ENCODE measurements at regions not wholly inside any gene's neighbourhood (a gene's known extent, or its start where the extent isn't known, plus 50 kb on each side); places are given as distances from the start of the nearest gene placed in this dataset.
A peak's percentile ranks its signal among the peaks of the same experiment; 100 is the strongest.

- no peak for DNase-seq
- no peaks in the 10 kb centered on the region for H3K36me3 ChIP-seq (replicated peaks; ENCODE audit: control insufficient read depth, insufficient read depth, low read length)
- no peaks in the 10 kb centered on the region for H3K27me3 ChIP-seq (ENCODE audit: control insufficient read depth, insufficient read depth, low read length)
- H3K4me3 ChIP-seq (ENCODE audit: insufficient read depth, low read depth, low read length) = no peak overlapping the region
Measured at GRCh38 chr13:93140912-93141311, 85.7 kb upstream of the GPC6 start.

DNA sequence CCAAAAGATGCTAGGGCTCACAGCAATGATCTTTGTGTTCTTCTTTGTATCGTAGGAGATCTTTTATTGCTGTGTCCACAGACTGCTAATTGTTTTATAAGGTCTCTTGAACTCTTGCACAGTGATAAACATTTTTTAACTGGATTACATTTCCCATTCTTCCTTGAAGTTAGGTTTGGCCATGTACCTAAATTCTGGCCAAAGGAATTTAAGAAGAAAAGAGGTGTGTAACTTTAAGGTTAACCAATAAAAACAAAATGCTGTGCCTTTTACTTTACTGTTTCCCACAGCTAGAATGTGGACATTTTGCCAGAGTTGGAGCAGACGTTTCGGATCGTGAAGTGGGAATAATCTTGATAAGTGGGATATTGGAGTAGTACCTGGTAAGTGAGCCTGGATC lies 82.6 kb upstream of the GPC6 start:
- Histone ChIP-seq H3K36me3 (replicated peaks; ENCODE audit: control insufficient read depth, insufficient read depth, low read length) (no peaks in the 10 kb centered on the region), H3K27me3 (ENCODE audit: control insufficient read depth, insufficient read depth, low read length) (no peaks in the 10 kb centered on the region), H3K4me3 (ENCODE audit: insufficient read depth, low read depth, low read length) (no peak overlapping the region)
- DNase-seq = no peak

GRCh38 chr13:93145199-93145598 lies 81.4 kb upstream of the GPC6 start:
- no peak for DNase-seq
- Histone ChIP-seq H3K4me3 (ENCODE audit: insufficient read depth, low read depth, low read length) (no peak overlapping the region), H3K27me3 (ENCODE audit: control insufficient read depth, insufficient read depth, low read length) (no peaks in the 10 kb centered on the region), H3K36me3 (replicated peaks; ENCODE audit: control insufficient read depth, insufficient read depth, low read length) (no peaks in the 10 kb centered on the region)

- H3K27me3 ChIP-seq (ENCODE audit: control insufficient read depth, insufficient read depth, low read length) = no peaks in the 10 kb centered on the region
- DNase-seq = no peak
- no peak overlapping the region for H3K4me3 ChIP-seq (ENCODE audit: insufficient read depth, low read depth, low read length)
- no peaks in the 10 kb centered on the region for H3K36me3 ChIP-seq (replicated peaks; ENCODE audit: control insufficient read depth, insufficient read depth, low read length)
Measured at GRCh38 chr13:93146584-93147297, 79.9 kb upstream of the GPC6 start.

DNA sequence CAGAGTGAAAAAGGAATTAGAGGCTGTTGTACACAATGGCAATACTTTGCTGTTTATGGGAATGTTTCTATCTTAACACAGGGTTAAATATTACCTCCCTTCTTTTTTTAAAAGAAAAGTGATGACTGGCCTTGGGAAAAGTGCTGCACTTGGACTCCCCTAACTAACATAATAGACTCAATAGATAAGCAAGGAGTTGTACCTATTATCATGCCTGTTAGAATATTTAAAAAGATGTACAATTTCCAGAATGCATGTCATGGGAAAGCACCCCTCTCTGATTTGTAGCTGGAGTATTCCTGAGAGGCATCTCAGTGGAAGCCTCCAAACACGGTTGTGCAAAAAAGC lies 79.3 kb upstream of the GPC6 start:
- Histone ChIP-seq H3K36me3 (replicated peaks; ENCODE audit: control insufficient read depth, insufficient read depth, low read length) (no peaks in the 10 kb centered on the region), H3K4me3 (ENCODE audit: insufficient read depth, low read depth, low read length) (no peak overlapping the region), H3K27me3 (ENCODE audit: control insufficient read depth, insufficient read depth, low read length) (no peaks in the 10 kb centered on the region)
- no peak for DNase-seq

DNA sequence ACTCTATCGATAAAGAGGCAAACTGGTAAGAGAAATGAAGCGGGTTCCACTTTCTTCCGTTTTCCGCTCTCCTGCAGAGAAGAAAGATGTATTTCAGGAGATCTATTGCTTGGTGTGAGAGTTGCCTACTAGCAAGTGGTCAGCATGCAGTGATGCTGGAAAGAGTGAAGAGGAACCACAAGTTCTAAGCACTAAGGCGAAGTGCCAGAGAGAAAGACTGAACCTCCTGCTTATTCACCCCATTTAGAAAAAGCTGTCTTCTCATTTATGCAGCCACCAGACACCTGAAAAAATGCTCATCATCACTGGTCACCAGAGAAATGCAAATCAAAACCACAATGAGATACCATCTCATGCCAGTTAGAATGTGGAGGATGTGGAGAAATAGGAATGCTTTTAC lies 78.7 kb upstream of the GPC6 start:
- no peaks in the 10 kb centered on the region for H3K36me3 ChIP-seq (replicated peaks; ENCODE audit: control insufficient read depth, insufficient read depth, low read length)

DNA sequence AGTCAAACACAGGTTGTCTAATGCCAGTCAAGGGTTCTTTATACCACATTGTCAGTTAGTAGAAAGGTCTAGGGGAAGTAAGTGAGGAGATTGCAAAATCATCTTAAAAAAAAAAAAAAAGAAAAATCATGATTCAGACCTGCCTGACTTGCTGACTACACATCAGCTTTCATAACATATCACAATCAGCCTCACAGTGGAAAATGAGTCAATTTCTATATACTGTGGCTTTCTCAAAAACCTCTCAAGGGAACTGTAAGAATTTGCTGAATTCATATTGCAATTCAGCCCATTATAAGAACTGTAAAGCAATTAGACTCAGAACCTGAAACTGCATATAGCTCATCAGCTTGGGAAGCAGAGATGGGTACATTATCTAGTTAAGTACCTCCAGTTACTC lies 75.3 kb upstream of the GPC6 start:
- no peak for DNase-seq
- no peak overlapping the region for H3K4me3 ChIP-seq (ENCODE audit: insufficient read depth, low read depth, low read length)
- no peaks in the 10 kb centered on the region for H3K27me3 ChIP-seq (ENCODE audit: control insufficient read depth, insufficient read depth, low read length)
- no peaks in the 10 kb centered on the region for H3K36me3 ChIP-seq (replicated peaks; ENCODE audit: control insufficient read depth, insufficient read depth, low read length)

More for the DNA sequence above, 78.7 kb upstream of the GPC6 start:
- Histone ChIP-seq H3K4me3 (ENCODE audit: insufficient read depth, low read depth, low read length) (no peak overlapping the region), H3K27me3 (ENCODE audit: control insufficient read depth, insufficient read depth, low read length) (no peaks in the 10 kb centered on the region)
- DNase-seq = no peak

- Histone ChIP-seq H3K36me3 (replicated peaks; ENCODE audit: control insufficient read depth, insufficient read depth, low read length) (no peaks in the 10 kb centered on the region), H3K27me3 (ENCODE audit: control insufficient read depth, insufficient read depth, low read length) (no peaks in the 10 kb centered on the region), H3K4me3 (ENCODE audit: insufficient read depth, low read depth, low read length) (no peak overlapping the region)
- DNase-seq = no peak
Measured at GRCh38 chr13:93158565-93158964, 68.0 kb upstream of the GPC6 start.

DNA sequence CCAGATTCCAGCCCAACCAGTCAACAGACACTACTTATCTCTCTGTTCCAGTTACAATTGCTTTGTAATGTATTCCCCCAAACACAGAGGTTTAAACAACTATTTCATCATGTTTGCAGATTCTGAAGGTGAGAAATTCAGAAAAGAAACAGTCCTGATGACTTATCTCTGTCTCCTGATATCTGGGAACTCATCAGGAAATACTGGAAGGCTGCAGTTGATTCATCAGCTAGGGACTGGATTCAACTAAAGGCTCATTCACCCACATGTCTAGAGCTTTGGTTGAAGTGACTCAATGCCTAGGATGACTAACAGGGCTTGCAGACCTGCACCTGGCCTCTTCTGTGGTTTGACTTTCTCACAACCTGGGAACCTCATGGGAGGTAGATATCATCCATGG lies 56.6 kb upstream of the GPC6 start:
- Histone ChIP-seq H3K27me3 (ENCODE audit: control insufficient read depth, insufficient read depth, low read length) (no peaks in the 10 kb centered on the region), H3K36me3 (replicated peaks; ENCODE audit: control insufficient read depth, insufficient read depth, low read length) (no peaks in the 10 kb centered on the region), H3K4me3 (ENCODE audit: insufficient read depth, low read depth, low read length) (no peak overlapping the region)
- no peak for DNase-seq

DNA sequence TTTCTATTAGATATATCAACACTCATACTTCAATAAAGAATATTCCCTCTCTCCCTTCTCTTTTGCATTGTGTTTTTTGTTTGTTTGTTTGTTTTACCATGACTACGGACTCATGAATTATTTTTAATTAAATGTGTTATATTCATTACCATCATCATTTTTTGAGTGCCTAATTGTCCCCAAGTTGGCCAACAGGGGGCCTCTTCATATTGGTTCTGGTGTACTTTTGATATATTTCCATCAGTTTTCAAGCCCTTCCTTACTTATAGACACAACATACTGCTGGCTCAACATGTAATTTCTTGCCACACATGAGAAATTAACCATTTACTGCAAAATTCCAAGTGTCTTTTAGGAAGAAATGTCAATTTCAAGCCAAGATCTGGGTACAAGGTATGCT lies 54.5 kb upstream of the GPC6 start:
- Histone ChIP-seq H3K4me3 (ENCODE audit: insufficient read depth, low read depth, low read length) (no peak overlapping the region), H3K36me3 (replicated peaks; ENCODE audit: control insufficient read depth, insufficient read depth, low read length) (no peaks in the 10 kb centered on the region), H3K27me3 (ENCODE audit: control insufficient read depth, insufficient read depth, low read length) (no peaks in the 10 kb centered on the region)
- DNase-seq = peak; percentile 8

DNA sequence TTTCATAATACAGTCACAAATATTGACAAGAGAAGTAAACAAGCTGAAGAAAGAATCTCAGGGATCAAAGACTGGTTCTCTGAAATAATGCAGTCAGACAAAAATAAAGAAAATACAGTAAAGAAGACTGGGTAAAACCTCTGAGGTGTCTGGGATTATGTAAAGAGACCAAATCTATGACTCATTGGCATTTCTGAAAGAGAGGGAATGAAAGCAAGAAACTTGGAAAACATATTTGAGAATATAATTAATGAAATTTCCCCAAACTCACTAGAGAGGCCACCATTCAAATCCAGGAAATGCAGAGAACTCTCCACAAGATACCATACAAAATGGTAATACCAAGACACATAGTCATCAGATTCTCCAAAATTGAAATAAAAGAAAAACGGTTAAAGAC lies 53.0 kb upstream of the GPC6 start:
- Histone ChIP-seq H3K27me3 (ENCODE audit: control insufficient read depth, insufficient read depth, low read length) (no peaks in the 10 kb centered on the region), H3K4me3 (ENCODE audit: insufficient read depth, low read depth, low read length) (no peak overlapping the region), H3K36me3 (replicated peaks; ENCODE audit: control insufficient read depth, insufficient read depth, low read length) (no peaks in the 10 kb centered on the region)
- no peak for DNase-seq

DNA sequence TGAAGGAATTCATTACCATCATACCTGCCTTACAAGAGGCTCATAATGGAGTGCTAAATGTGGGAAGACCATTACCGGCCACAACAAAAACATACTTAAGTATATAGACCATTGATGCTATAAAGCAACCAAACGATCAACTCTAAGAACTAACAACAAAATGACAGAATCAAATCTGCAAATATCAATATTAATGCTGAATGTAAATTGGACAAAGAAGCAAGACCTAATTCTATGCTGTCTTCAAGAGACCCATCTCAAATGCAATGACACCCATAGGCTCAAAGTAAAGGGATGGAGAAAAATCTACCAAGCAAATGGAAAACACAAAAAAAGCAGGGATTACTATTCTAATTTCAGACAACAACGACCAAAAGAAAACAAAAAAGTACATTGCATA lies 52.3 kb upstream of the GPC6 start:
- DNase-seq = no peak
- Histone ChIP-seq H3K36me3 (replicated peaks; ENCODE audit: control insufficient read depth, insufficient read depth, low read length) (no peaks in the 10 kb centered on the region), H3K4me3 (ENCODE audit: insufficient read depth, low read depth, low read length) (no peak overlapping the region), H3K27me3 (ENCODE audit: control insufficient read depth, insufficient read depth, low read length) (no peaks in the 10 kb centered on the region)
